OCI-LY7 (cell line): ENCODE measurements at regions not wholly inside any gene's neighbourhood (a gene's known extent, or its start where the extent isn't known, plus 50 kb on each side); places are given as distances from the start of the nearest gene placed in this dataset.

Source experiments
- BruUV-seq: library from RNA; stranded (reverse); fragments of 400-500 nt; replicated peaks from 2 replicates; lab custom pipeline; 2021; lab: Mats Ljungman, UMichigan
- CTCF ChIA-PET: fragments of 300-600 bp; sonication (Branson Sonifier 250); formaldehyde crosslinking; loops from one replicate; lab custom pipeline; 2022; ENCODE audit warnings: antibody characterized with exemption; ENCODE audit not compliant: unreplicated experiment; lab: Charles Lee
- POLR2A ChIA-PET: fragments of 300-600 bp; sonication (Branson Sonifier 250); formaldehyde crosslinking; loops from one replicate; lab custom pipeline; 2022; ENCODE audit warnings: antibody characterized with exemption; lab: Charles Lee
- DNase-seq: peaks from one replicate; pipeline ENCODE4 v3.0.0-alpha.2; 2015; ENCODE audit warnings: low spot score
- H2AFZ ChIP-seq: fragments of 200-600 bp; sonication (generic), shearing (Covaris generic); 2 replicates; pipeline ENCODE4 v1.6.1; 2014; ENCODE audit warnings: mild to moderate bottlenecking, antibody characterized with exemption, low read length, moderate library complexity
- H3K27ac ChIP-seq: fragments of 200-600 bp; sonication (generic); 2 replicates; pipeline ENCODE4 v1.5.1; 2014; ENCODE audit warnings: mixed run types, low read depth, mild to moderate bottlenecking, moderate library complexity, low read length, inconsistent platforms; ENCODE audit not compliant: poor library complexity, severe bottlenecking
- H3K36me3 ChIP-seq: fragments of 200-600 bp; sonication (generic); 2 replicates; pipeline ENCODE4 v1.6.1; 2014; ENCODE audit warnings: mild to moderate bottlenecking, antibody characterized with exemption, low read length, moderate library complexity, mixed read lengths; ENCODE audit not compliant: insufficient read depth
- H3K4me1 ChIP-seq: fragments of 200-600 bp; sonication (generic); 2 replicates; pipeline ENCODE4 v1.5.1; 2014; ENCODE audit warnings: mild to moderate bottlenecking, low read length; ENCODE audit not compliant: insufficient read depth, poor library complexity, severe bottlenecking
- H3K4me2 ChIP-seq: fragments of 200-600 bp; sonication (generic); 2 replicates; pipeline ENCODE4 v1.6.1; 2014; ENCODE audit warnings: mild to moderate bottlenecking, low read length
- H3K4me3 ChIP-seq: fragments of 200-600 bp; sonication (generic); 2 replicates; pipeline ENCODE4 v1.5.1; 2014; ENCODE audit warnings: mild to moderate bottlenecking, low read depth, low read length; ENCODE audit not compliant: poor library complexity, severe bottlenecking
- H3K79me2 ChIP-seq: fragments of 200-600 bp; sonication (generic); 2 replicates; pipeline ENCODE4 v1.6.1; 2016; ENCODE audit warnings: low read depth, mild to moderate bottlenecking, low read length, moderate library complexity, mixed read lengths; ENCODE audit not compliant: insufficient read depth
- H3K9me2 ChIP-seq: fragments of 200-600 bp; sonication (generic); 2 replicates; pipeline ENCODE4 v1.6.1; 2016; ENCODE audit warnings: mild to moderate bottlenecking, low read length, mixed read lengths; ENCODE audit not compliant: insufficient read depth
- H3K9me3 ChIP-seq: fragments of 200-600 bp; sonication (generic); 2 replicates; pipeline ENCODE4 v1.6.1; 2014; ENCODE audit warnings: mild to moderate bottlenecking, mixed run types, low read length, mixed read lengths
- H4K20me1 ChIP-seq: fragments of 200-600 bp; sonication (generic); 2 replicates; pipeline ENCODE4 v1.6.1; 2014; ENCODE audit warnings: mild to moderate bottlenecking, antibody characterized with exemption, low read length, moderate library complexity, mixed read lengths; ENCODE audit not compliant: insufficient read depth
- EZH2phosphoT487 ChIP-seq: fragments of 200-600 bp; sonication (generic); IDR thresholded peaks from 2 replicates; pipeline ENCODE4 v1.6.1; 2018; ENCODE audit warnings: low read depth, borderline replicate concordance, mild to moderate bottlenecking, mixed run types, antibody characterized with exemption, low read length, moderate library complexity, mixed read lengths
- intact Hi-C: fragments of 100-400 bp; cut with micrococcal nuclease; formaldehyde crosslinking; loops from one replicate; pipeline ENCODE4 v1.10.0; 2022; ENCODE audit not compliant: unreplicated experiment
- TF ChIP-seq, protein P1 (sequence below): fragments of 200-600 bp; sonication (generic); conservative IDR thresholded peaks from 2 replicates; pipeline ENCODE4 v1.5.1; 2014; ENCODE audit warnings: mild to moderate bottlenecking, antibody characterized with exemption, low read length, moderate library complexity, mixed read lengths

DNA sequence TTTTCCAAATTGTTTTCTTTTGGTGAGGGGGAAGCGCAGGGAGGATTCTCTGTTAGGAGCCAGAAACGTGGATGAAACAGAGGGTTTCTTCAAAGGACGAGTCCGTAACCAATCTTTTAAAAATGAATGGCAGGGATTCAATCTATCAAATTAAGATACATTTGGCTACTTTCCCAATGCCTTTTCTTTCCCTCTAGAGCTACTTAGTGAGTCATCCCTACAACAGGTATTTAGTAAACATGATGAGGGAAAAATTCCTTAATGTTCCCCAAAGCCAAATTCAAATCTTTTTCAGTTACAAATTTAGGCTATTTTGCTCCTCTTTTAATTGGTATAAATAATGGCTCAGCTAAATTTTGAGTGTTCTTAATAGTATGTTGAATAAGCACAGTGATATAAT lies 366.4 kb upstream of the RIOK2 start:
- H3K4me1 ChIP-seq = no peaks in the 10 kb centered on the region
- no TSS peak for BruUV-seq
- TF ChIP-seq, protein P1, sequence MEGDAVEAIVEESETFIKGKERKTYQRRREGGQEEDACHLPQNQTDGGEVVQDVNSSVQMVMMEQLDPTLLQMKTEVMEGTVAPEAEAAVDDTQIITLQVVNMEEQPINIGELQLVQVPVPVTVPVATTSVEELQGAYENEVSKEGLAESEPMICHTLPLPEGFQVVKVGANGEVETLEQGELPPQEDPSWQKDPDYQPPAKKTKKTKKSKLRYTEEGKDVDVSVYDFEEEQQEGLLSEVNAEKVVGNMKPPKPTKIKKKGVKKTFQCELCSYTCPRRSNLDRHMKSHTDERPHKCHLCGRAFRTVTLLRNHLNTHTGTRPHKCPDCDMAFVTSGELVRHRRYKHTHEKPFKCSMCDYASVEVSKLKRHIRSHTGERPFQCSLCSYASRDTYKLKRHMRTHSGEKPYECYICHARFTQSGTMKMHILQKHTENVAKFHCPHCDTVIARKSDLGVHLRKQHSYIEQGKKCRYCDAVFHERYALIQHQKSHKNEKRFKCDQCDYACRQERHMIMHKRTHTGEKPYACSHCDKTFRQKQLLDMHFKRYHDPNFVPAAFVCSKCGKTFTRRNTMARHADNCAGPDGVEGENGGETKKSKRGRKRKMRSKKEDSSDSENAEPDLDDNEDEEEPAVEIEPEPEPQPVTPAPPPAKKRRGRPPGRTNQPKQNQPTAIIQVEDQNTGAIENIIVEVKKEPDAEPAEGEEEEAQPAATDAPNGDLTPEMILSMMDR = no peak
- no peak for TF ChIP-seq EZH2phosphoT487
- intact Hi-C loops = no loop called here
- no peaks in the 10 kb centered on the region for H3K36me3 ChIP-seq
- no peak for DNase-seq
- POLR2A ChIA-PET = no interaction called here
- CTCF ChIA-PET = no interaction called here
- no peaks in the 10 kb centered on the region for H4K20me1 ChIP-seq
- H3K27ac ChIP-seq = no peak overlapping the region
- H3K4me3 ChIP-seq = no peak overlapping the region
- no peak overlapping the region for H2AFZ ChIP-seq
- H3K9me3 ChIP-seq = no peaks in the 10 kb centered on the region
- no peaks in the 10 kb centered on the region for H3K9me2 ChIP-seq
- no peak overlapping the region for H3K4me2 ChIP-seq
- H3K79me2 ChIP-seq = no peaks in the 10 kb centered on the region

GRCh38 chr5:97550164-97550563 lies 367.1 kb upstream of the RIOK2 start:
- Histone ChIP-seq H3K79me2 (no peaks in the 10 kb centered on the region), H2AFZ (no peak overlapping the region), H3K4me1 (no peaks in the 10 kb centered on the region), H3K27ac (no peak overlapping the region), H3K9me2 (no peaks in the 10 kb centered on the region), H3K4me2 (no peak overlapping the region), H3K36me3 (no peaks in the 10 kb centered on the region), H4K20me1 (no peaks in the 10 kb centered on the region), H3K4me3 (no peak overlapping the region), H3K9me3 (no peaks in the 10 kb centered on the region)
- no TSS peak for BruUV-seq
- POLR2A ChIA-PET = no interaction called here
- intact Hi-C loops = no loop called here
- no peak for DNase-seq
- CTCF ChIA-PET = no interaction called here
- no peak for TF ChIP-seq EZH2phosphoT487
- TF ChIP-seq, protein P1 = no peak

- no peaks in the 10 kb centered on the region for H3K36me3 ChIP-seq
- TF ChIP-seq, protein P1 = no peak
- no peak for TF ChIP-seq EZH2phosphoT487
- no peak overlapping the region for H3K4me2 ChIP-seq
- POLR2A ChIA-PET = no interaction called here
- intact Hi-C loops = no loop called here
- H3K4me1 ChIP-seq = no peaks in the 10 kb centered on the region
- H3K9me2 ChIP-seq = no peaks in the 10 kb centered on the region
- CTCF ChIA-PET = no interaction called here
- no peaks in the 10 kb centered on the region for H3K9me3 ChIP-seq
- no peaks in the 10 kb centered on the region for H4K20me1 ChIP-seq
- BruUV-seq = no TSS peak
- no peak overlapping the region for H3K4me3 ChIP-seq
- no peak for DNase-seq
- H3K79me2 ChIP-seq = no peaks in the 10 kb centered on the region
- no peak overlapping the region for H3K27ac ChIP-seq
- no peak overlapping the region for H2AFZ ChIP-seq
These were observed 367.8 kb upstream of the RIOK2 start for GRCh38 chr5:97550818-97551217.
